Ovary (tissue), 3 donors: ENCODE measurements at regions not wholly inside any gene's neighbourhood (a gene's known extent, or its start where the extent isn't known, plus 50 kb on each side); places are given as distances from the start of the nearest gene placed in this dataset.

Experiments
- POLR2A ChIP-seq: fragments of 450-650 bp; IDR thresholded peaks from one replicate; pipeline ENCODE4 v1.6.1; 2017; ENCODE audit warnings: antibody characterized with exemption, mild to moderate bottlenecking, moderate library complexity
- TF ChIP-seq, protein P1 (sequence below), 3 donors: fragments of 450-650 bp in 2 of 3; fragments of 200-600 bp in 1 of 3; IDR thresholded peaks; one replicate each; pipeline versions ENCODE4 v1.5.1 to v1.8.0; 2016 to 2022; ENCODE audit warnings: antibody characterized with exemption in 3 of 3, mild to moderate bottlenecking in 1 of 3
- donor health status: DM: no; HTN: no; CAD: no.

DNA sequence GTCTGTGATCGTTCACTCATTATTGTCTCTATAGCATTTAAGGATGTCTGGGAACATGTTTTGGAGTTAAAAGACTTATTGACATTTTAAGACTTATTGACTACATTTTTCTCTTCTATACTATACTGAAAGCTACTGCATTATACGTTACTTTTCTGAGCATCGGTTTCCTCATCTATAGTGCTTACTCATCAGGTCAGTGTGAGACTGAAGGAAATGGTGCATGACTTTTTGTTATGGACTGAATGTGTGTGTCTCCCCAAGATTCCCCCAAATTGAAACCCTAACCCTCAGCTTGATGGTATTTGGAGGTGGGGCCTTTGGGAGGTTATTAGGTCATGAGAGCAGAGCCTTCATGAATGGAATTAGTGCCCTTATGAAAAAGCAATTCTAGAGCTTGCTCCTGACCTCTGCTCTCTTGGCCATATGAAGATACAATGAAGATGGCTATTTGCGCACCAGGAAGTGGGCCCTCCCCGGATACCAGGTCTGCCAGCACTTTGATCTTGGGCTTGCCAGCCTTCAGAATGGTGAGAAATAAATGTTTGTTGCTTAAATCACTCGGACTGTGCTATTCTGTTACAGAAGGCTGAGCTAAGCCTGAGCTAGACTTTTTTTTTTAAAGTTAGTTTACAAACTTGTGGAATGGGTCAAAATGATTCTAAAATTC is 243.7 kb upstream of the RREB1 start:
- TF ChIP-seq, protein P1, sequence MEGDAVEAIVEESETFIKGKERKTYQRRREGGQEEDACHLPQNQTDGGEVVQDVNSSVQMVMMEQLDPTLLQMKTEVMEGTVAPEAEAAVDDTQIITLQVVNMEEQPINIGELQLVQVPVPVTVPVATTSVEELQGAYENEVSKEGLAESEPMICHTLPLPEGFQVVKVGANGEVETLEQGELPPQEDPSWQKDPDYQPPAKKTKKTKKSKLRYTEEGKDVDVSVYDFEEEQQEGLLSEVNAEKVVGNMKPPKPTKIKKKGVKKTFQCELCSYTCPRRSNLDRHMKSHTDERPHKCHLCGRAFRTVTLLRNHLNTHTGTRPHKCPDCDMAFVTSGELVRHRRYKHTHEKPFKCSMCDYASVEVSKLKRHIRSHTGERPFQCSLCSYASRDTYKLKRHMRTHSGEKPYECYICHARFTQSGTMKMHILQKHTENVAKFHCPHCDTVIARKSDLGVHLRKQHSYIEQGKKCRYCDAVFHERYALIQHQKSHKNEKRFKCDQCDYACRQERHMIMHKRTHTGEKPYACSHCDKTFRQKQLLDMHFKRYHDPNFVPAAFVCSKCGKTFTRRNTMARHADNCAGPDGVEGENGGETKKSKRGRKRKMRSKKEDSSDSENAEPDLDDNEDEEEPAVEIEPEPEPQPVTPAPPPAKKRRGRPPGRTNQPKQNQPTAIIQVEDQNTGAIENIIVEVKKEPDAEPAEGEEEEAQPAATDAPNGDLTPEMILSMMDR (IDR thresholded peaks at IDR 0.05), result no peak
- no peak for TF ChIP-seq POLR2A
